GM23338 (cell line): ENCODE measurements at regions not wholly inside any gene's neighbourhood (a gene's known extent, or its start where the extent isn't known, plus 50 kb on each side); places are given as distances from the start of the nearest gene placed in this dataset.
A peak's percentile ranks its signal among the peaks of the same experiment; 100 is the strongest.

Source experiments
- ATAC-seq: fragments of 200-7000 bp; cut with Tn5 transposase; 3 replicates; pipeline ENCODE4 v1.9.1; 2020
- DNase-seq: peaks from one replicate; pipeline ENCODE4 v3.0.0-alpha.2; 2015; ENCODE audit warnings: low spot score
- H2AFZ ChIP-seq: fragments of 200-600 bp; sonication (generic); 2 replicates; pipeline ENCODE4 v1.8.0; 2016; ENCODE audit warnings: antibody characterized with exemption, mild to moderate bottlenecking, moderate library complexity
- H3F3A ChIP-seq: fragments of 200-600 bp; sonication (generic); replicated peaks from 2 replicates; pipeline ENCODE4 v1.8.0; 2017; ENCODE audit warnings: antibody characterized with exemption, mixed run types, low read depth
- H3K27ac ChIP-seq: fragments of 200-600 bp; sonication (generic); 2 replicates; pipeline ENCODE4 v1.6.1; 2016; ENCODE audit warnings: low read depth
- H3K27me3 ChIP-seq: fragments of 200-600 bp; sonication (generic); 2 replicates; pipeline ENCODE4 v1.8.0; 2016; ENCODE audit warnings: mild to moderate bottlenecking, mixed run types, moderate library complexity; ENCODE audit not compliant: insufficient read depth
- H3K36me3 ChIP-seq: fragments of 200-600 bp; sonication (generic); 2 replicates; pipeline ENCODE4 v1.8.0; 2016; ENCODE audit warnings: mild to moderate bottlenecking; ENCODE audit not compliant: insufficient read depth
- H3K4me1 ChIP-seq: fragments of 200-600 bp; sonication (generic); 2 replicates; pipeline ENCODE4 v1.8.0; 2016; ENCODE audit warnings: mild to moderate bottlenecking, moderate library complexity; ENCODE audit not compliant: insufficient read depth
- H3K4me2 ChIP-seq: fragments of 200-600 bp; sonication (generic); 2 replicates; pipeline ENCODE4 v1.7.1; 2017; ENCODE audit warnings: mixed run types
- H3K4me3 ChIP-seq: fragments of 200-600 bp; sonication (generic); 2 replicates; pipeline ENCODE4 v1.6.1; 2016; ENCODE audit warnings: mixed run types
- H3K79me2 ChIP-seq: fragments of 200-600 bp; sonication (generic); replicated peaks from 2 replicates; pipeline ENCODE4 v1.8.0; 2017; ENCODE audit warnings: mild to moderate bottlenecking; ENCODE audit not compliant: insufficient read depth
- H3K9me2 ChIP-seq: fragments of 200-600 bp; sonication (generic); 2 replicates; pipeline ENCODE4 v1.8.0; 2017; ENCODE audit not compliant: insufficient read depth
- H4K20me1 ChIP-seq: fragments of 200-600 bp; sonication (generic); replicated peaks from 2 replicates; pipeline ENCODE4 v1.8.0; 2017; ENCODE audit warnings: mild to moderate bottlenecking; ENCODE audit not compliant: insufficient read depth
- H3K27ac Mint-ChIP-seq: 2 replicates; pipeline ENCODE4 v1.8.0; 2020; ENCODE audit warnings: inconsistent platforms, mild to moderate bottlenecking, moderate library complexity, mixed read lengths
- H3K27me3 Mint-ChIP-seq: 3 replicates; pipeline ENCODE4 v1.8.0; 2022; ENCODE audit warnings: low read depth, mild to moderate bottlenecking, moderate library complexity, mixed read lengths, inconsistent platforms; ENCODE audit not compliant: insufficient read depth, poor library complexity
- H3K36me3 Mint-ChIP-seq: 3 replicates; pipeline ENCODE4 v1.8.0; 2021; ENCODE audit warnings: low read depth, mild to moderate bottlenecking, inconsistent platforms, moderate library complexity, mixed read lengths
- H3K4me1 Mint-ChIP-seq: 3 replicates; pipeline ENCODE4 v1.8.0; 2020; ENCODE audit warnings: mild to moderate bottlenecking, inconsistent platforms, mixed read lengths
- H3K4me3 Mint-ChIP-seq: 3 replicates; pipeline ENCODE4 v1.8.0; 2021; ENCODE audit warnings: moderate library complexity, mild to moderate bottlenecking, inconsistent platforms, mixed read lengths
- H3K9me3 Mint-ChIP-seq: 3 replicates; pipeline ENCODE4 v1.8.0; 2020; ENCODE audit warnings: moderate library complexity, mild to moderate bottlenecking, inconsistent platforms, mixed read lengths
- CREB1 ChIP-seq: fragments of 250-450 bp; sonication (Bioruptor Pico); IDR thresholded peaks from 2 replicates; pipeline ENCODE4 v1.5.0; 2020; ENCODE audit warnings: low read depth, mild to moderate bottlenecking, moderate library complexity
- CTCF ChIP-seq, 2 experiments: fragments of 200-600 bp in 1 of 2; sonication (generic) in 1 of 2; conservative IDR thresholded peaks; 2 replicates each; pipeline versions ENCODE4 v1.5.1 to v1.6.1; 2016 to 2017; ENCODE audit warnings: antibody characterized with exemption in 2 of 2, low read depth in 2 of 2, mild to moderate bottlenecking in 2 of 2, moderate library complexity in 1 of 2
- ETS1 ChIP-seq: IDR thresholded peaks from 2 replicates; pipeline ENCODE4 v1.6.1; 2016; ENCODE audit warnings: antibody characterized with exemption
- EZH2 ChIP-seq: fragments of 200-600 bp; sonication (generic); IDR thresholded peaks from one replicate; pipeline ENCODE4 v1.8.0; 2017; ENCODE audit warnings: antibody characterized with exemption, mild to moderate bottlenecking, low read depth; ENCODE audit not compliant: unreplicated experiment
- EZH2phosphoT487 ChIP-seq: fragments of 200-600 bp; sonication (generic); IDR thresholded peaks from one replicate; pipeline ENCODE4 v1.8.1; 2018; ENCODE audit warnings: antibody characterized with exemption; ENCODE audit not compliant: unreplicated experiment
- NANOG ChIP-seq: IDR thresholded peaks from 2 replicates; pipeline ENCODE4 v1.6.1; 2016; ENCODE audit warnings: antibody characterized with exemption, borderline replicate concordance
- POLR2AphosphoS5 ChIP-seq: IDR thresholded peaks from 2 replicates; pipeline ENCODE4 v1.6.1; 2016; ENCODE audit warnings: antibody characterized with exemption, low read depth
- REST ChIP-seq: IDR thresholded peaks from one replicate; pipeline ENCODE4 v1.6.1; 2018; ENCODE audit warnings: antibody characterized with exemption; ENCODE audit not compliant: unreplicated experiment
- STAT1 ChIP-seq: IDR thresholded peaks from one replicate; pipeline ENCODE4 v1.6.1; 2016; ENCODE audit warnings: antibody characterized with exemption; ENCODE audit not compliant: unreplicated experiment
- ZNF114 ChIP-seq: fragments of 250-450 bp; sonication (Bioruptor Pico); IDR thresholded peaks from 2 replicates; pipeline ENCODE4 v1.5.0; 2020; ENCODE audit warnings: mild to moderate bottlenecking, moderate library complexity
- ZNF331 ChIP-seq: fragments of 250-450 bp; sonication (Bioruptor Pico); IDR thresholded peaks from 2 replicates; pipeline ENCODE4 v1.5.0; 2020; ENCODE audit warnings: low read depth, mild to moderate bottlenecking, moderate library complexity

- H3K4me1 ChIP-seq: peaks cover 8% of the 10 kb centered on the region
- Mint-ChIP-seq H3K4me3 (no peak overlapping the region), H3K27me3 (peaks cover 4% of the 10 kb centered on the region), H3K9me3 (no peaks in the 10 kb centered on the region), H3K4me1 (peaks cover 9% of the 10 kb centered on the region), H3K36me3 (no peaks in the 10 kb centered on the region), H3K27ac (no peak overlapping the region)
- no peaks in the 10 kb centered on the region for H3K79me2 ChIP-seq
- no peaks in the 10 kb centered on the region for H3F3A ChIP-seq
- H3K27ac ChIP-seq: no peak overlapping the region
- no peak for DNase-seq
- TF ChIP-seq EZH2 (no peak), CTCF (conservative IDR thresholded peaks at IDR 0.05; ENCODE audit: low read depth in 2 of 2) (no peak), STAT1 (no peak), ZNF331 (CRISPR knock-in tag) (no peak), CREB1 (no peak), NANOG (no peak)
- H4K20me1 ChIP-seq: no peaks in the 10 kb centered on the region
- peaks cover 5% of the 10 kb centered on the region; the same call in 1 of the 2 replicates for H3K9me2 ChIP-seq
- no peak for ATAC-seq
- H3K4me2 ChIP-seq: no peak overlapping the region
- H2AFZ ChIP-seq: peak overlapping the region; percentile 52; the same call in 1 of the 2 replicates
- H3K4me3 ChIP-seq: no peak overlapping the region
- H3K27me3 ChIP-seq: no peaks in the 10 kb centered on the region
- no peaks in the 10 kb centered on the region for H3K36me3 ChIP-seq
Measured at GRCh38 chr22:19595532-19595931, 71.3 kb upstream of the CLDN5 start.

- Histone ChIP-seq H3K4me1 (peaks cover 8% of the 10 kb centered on the region), H3K27ac (no peak overlapping the region), H3K36me3 (no peaks in the 10 kb centered on the region), H3F3A (no peaks in the 10 kb centered on the region), H3K79me2 (no peaks in the 10 kb centered on the region), H3K27me3 (no peaks in the 10 kb centered on the region), H2AFZ (peak overlapping the region; percentile 47; the same call in 1 of the 2 replicates), H3K4me3 (no peak overlapping the region), H3K4me2 (no peak overlapping the region), H4K20me1 (no peaks in the 10 kb centered on the region), H3K9me2 (peaks cover 5% of the 10 kb centered on the region; the same call in 1 of the 2 replicates)
- H3K4me3 Mint-ChIP-seq: no peak overlapping the region
- peaks cover 5% of the 10 kb centered on the region for H3K27me3 Mint-ChIP-seq
- ATAC-seq (peak; percentile 80), DNase-seq (no peak)
- H3K9me3 Mint-ChIP-seq: no peaks in the 10 kb centered on the region
- no peak overlapping the region for H3K27ac Mint-ChIP-seq
- no peaks in the 10 kb centered on the region for H3K36me3 Mint-ChIP-seq
- H3K4me1 Mint-ChIP-seq: peaks cover 9% of the 10 kb centered on the region
- TF ChIP-seq ETS1 (no peak), REST (no peak), NANOG (no peak), POLR2AphosphoS5 (no peak), EZH2phosphoT487 (no peak), EZH2 (no peak), ZNF114 (no peak), ZNF331 (CRISPR knock-in tag) (no peak), STAT1 (no peak), CTCF (conservative IDR thresholded peaks at IDR 0.05; ENCODE audit: low read depth in 2 of 2) (no peak)
Measured at GRCh38 chr22:19596680-19597398, 72.6 kb upstream of the CLDN5 start.
